Activated CD4-positive, alpha-beta memory T cell treated with anti-CD3 and anti-CD28 coated beads for 36 hours (primary cell): ENCODE measurements at regions not wholly inside any gene's neighbourhood (a gene's known extent, or its start where the extent isn't known, plus 50 kb on each side); places are given as distances from the start of the nearest gene placed in this dataset.
"Not testable (repeated sequence)": the region's sequence is repeated elsewhere in the genome, so short reads cannot be mapped to it uniquely, and the experiment has no call there.

Experiments used
- CTCF ChIA-PET: fragments of 350-600 bp; sonication (Branson Sonifier 250); formaldehyde crosslinking; loops from one replicate; lab custom pipeline; 2021; ENCODE audit warnings: antibody characterized with exemption, inconsistent platforms; lab: Charles Lee
- POLR2A ChIA-PET: fragments of 350-600 bp; sonication (Branson Sonifier 250); formaldehyde crosslinking; loops from one replicate; lab custom pipeline; 2021; ENCODE audit warnings: antibody characterized with exemption; lab: Charles Lee
- DNase-seq: peaks from one replicate; pipeline ENCODE4 v3.0.0-alpha.2; 2020
- H3K27ac Mint-ChIP-seq: one replicate; pipeline ENCODE4 v1.8.0; 2021; ENCODE audit warnings: mixed read lengths
- H3K27me3 Mint-ChIP-seq: one replicate; pipeline ENCODE4 v1.8.0; 2021; ENCODE audit warnings: mixed read lengths
- H3K36me3 Mint-ChIP-seq: one replicate; pipeline ENCODE4 v1.8.0; 2021; ENCODE audit warnings: mixed read lengths
- H3K4me1 Mint-ChIP-seq: one replicate; pipeline ENCODE4 v1.8.0; 2021; ENCODE audit warnings: low read depth, mixed read lengths
- H3K4me3 Mint-ChIP-seq: one replicate; pipeline ENCODE4 v1.8.0; 2021; ENCODE audit warnings: mild to moderate bottlenecking, mixed read lengths
- H3K9me3 Mint-ChIP-seq: one replicate; pipeline ENCODE4 v1.8.0; 2021; ENCODE audit warnings: mixed read lengths
- intact Hi-C: fragments of 100-400 bp; cut with micrococcal nuclease; formaldehyde crosslinking; loops from one replicate; pipeline ENCODE4 v1.15.1; 2023

DNA sequence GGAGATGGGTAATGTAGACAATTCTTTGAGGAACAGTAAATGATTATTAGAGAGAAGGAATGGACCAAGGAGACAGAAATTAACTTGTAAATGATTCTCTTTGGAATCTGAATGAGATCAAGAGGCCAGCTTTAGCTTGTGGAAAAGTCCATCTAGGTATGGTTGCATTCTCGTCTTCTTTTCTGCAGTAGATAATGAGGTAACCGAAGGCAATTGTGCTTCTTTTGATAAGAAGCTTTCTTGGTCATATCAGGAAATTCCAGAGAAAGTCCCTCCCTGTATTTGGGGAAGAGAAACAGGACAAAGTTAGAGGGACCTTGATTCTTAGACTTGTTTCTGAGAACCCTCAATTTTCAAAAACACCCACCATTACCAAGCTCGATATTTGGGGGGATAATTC is 109.1 kb upstream of the PRSS16 start:
- POLR2A ChIA-PET: interaction anchor here (0.8 to 2.3 kb wide), 13 partner anchors 8 to 915 kb away, joined by 3 to 25 read pairs (median 6); a partner anchor contains a TSS
- Mint-ChIP-seq H3K4me1 (peaks cover 49% of the 10 kb centered on the region), H3K9me3 (no peaks in the 10 kb centered on the region), H3K4me3 (peak overlapping the region; percentile 94), H3K36me3 (peaks cover 5% of the 10 kb centered on the region), H3K27ac (peak overlapping the region; percentile 95), H3K27me3 (peaks cover 2% of the 10 kb centered on the region)
- no peak for DNase-seq
- CTCF ChIA-PET: interaction anchor here (0.6 to 1.9 kb wide), 5 partner anchors 9 to 954 kb away, joined by 3 to 9 read pairs (median 3); a partner anchor contains a TSS
- intact Hi-C loops: loop anchor here (10.0 kb wide), 1 partner anchor 1756 kb away; no protein-coding TSS in a partner anchor

DNA sequence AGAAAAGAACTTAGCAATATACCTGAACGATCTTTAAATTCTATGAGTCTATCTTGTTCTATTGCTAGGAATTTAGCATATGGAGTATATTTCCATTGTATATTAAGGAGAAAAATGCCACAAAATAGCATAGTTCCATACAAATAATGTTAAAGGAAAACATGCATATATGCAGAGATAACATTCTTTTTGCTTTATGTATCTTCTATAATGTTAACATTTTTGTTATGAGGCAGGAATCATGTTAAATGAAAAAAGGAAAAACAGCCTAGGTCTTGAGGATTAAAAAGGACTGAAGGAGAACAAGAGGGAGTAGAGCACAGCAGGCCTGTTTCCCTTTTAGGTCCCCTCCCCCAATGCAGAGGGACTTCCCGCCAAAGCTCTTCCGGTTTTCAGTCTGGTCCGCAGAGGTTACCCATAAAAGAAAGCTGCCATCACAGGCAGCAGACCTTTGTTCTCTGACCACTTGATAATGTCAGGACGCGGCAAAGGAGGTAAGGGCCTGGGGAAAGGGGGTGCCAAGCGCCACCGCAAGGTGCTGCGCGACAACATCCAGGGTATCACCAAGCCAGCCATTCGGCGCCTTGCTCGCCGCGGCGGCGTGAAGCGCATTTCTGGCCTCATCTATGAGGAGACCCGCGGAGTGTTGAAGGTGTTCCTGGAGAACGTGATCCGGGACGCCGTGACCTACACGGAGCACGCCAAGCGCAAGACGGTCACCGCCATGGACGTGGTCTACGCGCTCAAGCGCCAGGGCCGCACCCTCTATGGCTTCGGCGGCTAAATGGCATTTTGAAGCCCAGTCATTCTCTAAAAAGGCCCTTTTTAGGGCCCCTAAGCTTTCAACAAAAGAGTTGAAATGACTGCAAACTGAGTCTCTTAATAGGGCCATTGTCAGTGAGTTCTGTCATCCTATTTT is 108.4 kb upstream of the PRSS16 start:
- peak overlapping the region; percentile 95 for H3K27ac Mint-ChIP-seq
- ChIA-PET POLR2A (interaction anchor here (0.7 to 2.3 kb wide), 15 partner anchors 8 to 915 kb away, joined by 3 to 25 read pairs (median 5); a partner anchor contains a TSS), CTCF (interaction anchor here (1.1 to 1.9 kb wide), 4 partner anchors 8 to 544 kb away, joined by 3 to 9 read pairs (median 3); a partner anchor contains a TSS)
- no peaks in the 10 kb centered on the region for H3K9me3 Mint-ChIP-seq
- peak; percentile 86 for DNase-seq
- intact Hi-C loops: loop anchor here (1.0 to 10.0 kb wide), 2 partner anchors 8 to 1756 kb away; no protein-coding TSS in a partner anchor
- H3K4me1 Mint-ChIP-seq: peaks cover 54% of the 10 kb centered on the region
- H3K27me3 Mint-ChIP-seq: no peaks in the 10 kb centered on the region
- H3K4me3 Mint-ChIP-seq: peak overlapping the region; percentile 94
- peaks cover 6% of the 10 kb centered on the region for H3K36me3 Mint-ChIP-seq

DNA sequence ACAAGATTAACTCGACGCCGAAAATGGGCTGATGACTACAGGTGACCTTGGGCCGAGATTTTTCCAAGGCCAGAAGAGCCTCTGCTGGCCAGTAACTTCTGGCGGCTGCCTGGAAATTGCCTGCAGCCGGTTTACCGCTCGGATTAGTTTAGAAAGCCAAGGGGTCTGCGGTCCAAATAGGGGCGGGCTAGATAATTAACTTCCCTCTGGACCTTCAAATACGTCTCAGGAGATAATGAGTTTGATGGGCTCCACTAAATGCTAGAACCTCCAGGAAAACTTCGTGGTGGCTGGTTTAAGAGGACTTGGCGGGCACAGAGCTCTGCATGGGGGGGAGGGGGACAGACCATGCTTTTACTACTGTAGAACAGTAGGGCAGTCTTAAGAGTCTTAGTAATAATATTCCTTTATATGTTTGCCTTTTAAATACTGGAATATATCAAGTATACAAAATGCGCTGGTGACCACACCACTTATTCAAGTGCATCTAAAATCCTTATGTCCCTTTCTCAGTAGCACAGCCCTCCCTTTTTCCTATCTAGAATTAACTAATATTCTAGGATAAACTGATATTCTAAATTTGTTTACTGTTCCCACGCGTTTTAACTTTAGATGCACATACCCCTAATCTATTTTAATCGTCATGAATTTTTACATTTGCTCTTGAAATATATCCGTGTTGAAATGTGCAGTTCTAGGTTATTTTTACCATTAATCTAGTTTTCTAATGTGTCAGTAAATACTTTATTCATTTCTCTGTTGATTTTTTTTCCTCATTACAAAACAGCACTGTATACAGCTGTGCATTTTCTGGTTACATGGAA is 107.5 kb upstream of the PRSS16 start:
- POLR2A ChIA-PET: interaction anchor here (0.6 to 2.3 kb wide), 10 partner anchors 9 to 753 kb away, joined by 3 to 10 read pairs (median 6); a partner anchor contains a TSS
- H3K27me3 Mint-ChIP-seq: no peaks in the 10 kb centered on the region
- CTCF ChIA-PET: interaction anchor here (1.9 kb wide), 1 partner anchor 13 kb away, joined by 9 read pairs; no protein-coding TSS in a partner anchor
- peaks cover 56% of the 10 kb centered on the region for H3K4me1 Mint-ChIP-seq
- peak overlapping the region; percentile 95 for H3K27ac Mint-ChIP-seq
- DNase-seq: peak; percentile 44
- intact Hi-C loops: loop anchor here (1.0 to 10.0 kb wide), 3 partner anchors 9 to 1755 kb away; no protein-coding TSS in a partner anchor
- peak overlapping the region; percentile 94 for H3K4me3 Mint-ChIP-seq
- H3K9me3 Mint-ChIP-seq: no peaks in the 10 kb centered on the region
- H3K36me3 Mint-ChIP-seq: peaks cover 6% of the 10 kb centered on the region

DNA sequence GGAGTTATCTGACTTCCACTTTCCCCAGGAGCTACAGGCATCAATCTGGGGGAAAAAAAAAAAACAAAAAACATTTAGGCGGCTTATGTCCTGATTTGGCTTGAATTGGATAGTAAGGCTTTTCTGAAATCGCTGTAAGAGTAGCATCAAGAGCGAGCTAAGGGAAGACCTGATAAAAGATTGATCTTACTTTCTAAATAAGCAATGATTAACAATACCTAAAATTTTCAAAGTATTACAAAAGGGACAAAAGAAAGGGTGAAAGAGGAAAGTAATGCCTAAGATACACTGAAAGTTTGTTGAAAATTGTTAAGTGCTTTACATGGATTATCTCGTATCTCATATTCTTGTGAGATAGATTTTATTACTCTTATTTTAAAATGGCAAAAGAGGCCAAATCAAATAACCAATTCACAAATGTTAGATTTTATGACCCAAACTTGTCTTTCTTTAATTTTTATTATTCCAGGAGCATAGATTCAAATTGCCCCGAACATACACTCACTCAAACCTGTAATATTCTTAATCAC is 106.4 kb upstream of the PRSS16 start:
- DNase-seq: no peak
- H3K36me3 Mint-ChIP-seq: peaks cover 6% of the 10 kb centered on the region
- ChIA-PET POLR2A (interaction anchor here (0.6 to 1.6 kb wide), 2 partner anchors 9 to 12 kb away, joined by 3 to 4 read pairs; no protein-coding TSS in a partner anchor), CTCF (no interaction called here)
- H3K9me3 Mint-ChIP-seq: no peaks in the 10 kb centered on the region
- intact Hi-C loops: loop anchor here (10.0 kb wide), 1 partner anchor 1724 kb away; no protein-coding TSS in a partner anchor
- H3K27me3 Mint-ChIP-seq: no peaks in the 10 kb centered on the region
- peaks cover 53% of the 10 kb centered on the region for H3K4me1 Mint-ChIP-seq
- peak overlapping the region; percentile 68 for H3K4me3 Mint-ChIP-seq
- peak overlapping the region; percentile 83 for H3K27ac Mint-ChIP-seq

DNA sequence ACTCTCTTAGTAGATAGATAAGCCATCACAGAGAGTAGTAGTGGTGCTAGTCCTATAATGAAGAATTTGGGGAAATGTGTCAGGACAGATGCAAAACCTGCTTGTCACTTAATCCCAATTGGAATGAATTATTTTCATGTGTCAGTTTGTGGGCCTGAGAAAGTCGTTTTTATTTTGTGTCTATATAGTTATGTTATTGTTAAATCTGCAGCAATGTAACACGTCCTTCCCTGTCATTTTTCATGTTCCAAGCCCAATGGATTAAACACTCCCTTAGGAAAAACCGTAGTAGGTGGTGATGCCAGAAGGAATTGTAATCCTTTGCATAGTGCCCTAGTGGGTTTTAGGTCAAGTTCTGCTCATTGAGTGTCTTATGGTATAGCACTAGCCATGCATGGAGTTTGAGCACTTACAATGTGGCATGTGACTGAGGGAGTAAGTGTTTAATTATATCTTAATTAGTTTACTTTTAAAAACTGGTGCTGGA is 105.9 kb upstream of the PRSS16 start:
- peak overlapping the region; percentile 83 for H3K27ac Mint-ChIP-seq
- intact Hi-C loops: loop anchor here (10.0 kb wide), 1 partner anchor 1723 kb away; no protein-coding TSS in a partner anchor
- H3K36me3 Mint-ChIP-seq: peaks cover 6% of the 10 kb centered on the region
- DNase-seq: no peak
- CTCF ChIA-PET: no interaction called here
- peaks cover 49% of the 10 kb centered on the region for H3K4me1 Mint-ChIP-seq
- peak overlapping the region; percentile 68 for H3K4me3 Mint-ChIP-seq
- no peaks in the 10 kb centered on the region for H3K9me3 Mint-ChIP-seq
- POLR2A ChIA-PET: no interaction called here
- no peaks in the 10 kb centered on the region for H3K27me3 Mint-ChIP-seq

DNA sequence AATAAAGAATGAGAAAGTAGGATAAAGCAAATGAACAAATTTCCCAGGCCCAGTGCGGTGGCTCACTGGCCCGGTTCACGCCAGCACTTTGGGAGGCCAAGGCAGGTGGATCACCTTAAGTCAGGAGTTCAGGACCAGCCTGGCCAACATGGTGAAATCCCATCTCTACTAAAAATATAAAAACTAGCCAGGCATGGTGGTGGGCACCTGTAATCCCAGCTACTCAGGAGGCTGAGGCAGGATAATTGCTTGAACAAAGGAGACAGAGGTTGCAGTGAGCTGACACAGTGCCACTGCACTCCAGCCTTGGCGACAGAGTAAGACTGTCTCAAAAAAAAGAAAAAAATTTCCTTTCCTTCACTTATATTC is 104.5 kb upstream of the PRSS16 start:
- H3K4me1 Mint-ChIP-seq: peaks cover 44% of the 10 kb centered on the region
- CTCF ChIA-PET: interaction anchor here (2.2 to 3.7 kb wide), 2 partner anchors 11 to 16 kb away, joined by 9 to 14 read pairs; a partner anchor contains a TSS
- DNase-seq: not testable (repeated sequence)

DNA sequence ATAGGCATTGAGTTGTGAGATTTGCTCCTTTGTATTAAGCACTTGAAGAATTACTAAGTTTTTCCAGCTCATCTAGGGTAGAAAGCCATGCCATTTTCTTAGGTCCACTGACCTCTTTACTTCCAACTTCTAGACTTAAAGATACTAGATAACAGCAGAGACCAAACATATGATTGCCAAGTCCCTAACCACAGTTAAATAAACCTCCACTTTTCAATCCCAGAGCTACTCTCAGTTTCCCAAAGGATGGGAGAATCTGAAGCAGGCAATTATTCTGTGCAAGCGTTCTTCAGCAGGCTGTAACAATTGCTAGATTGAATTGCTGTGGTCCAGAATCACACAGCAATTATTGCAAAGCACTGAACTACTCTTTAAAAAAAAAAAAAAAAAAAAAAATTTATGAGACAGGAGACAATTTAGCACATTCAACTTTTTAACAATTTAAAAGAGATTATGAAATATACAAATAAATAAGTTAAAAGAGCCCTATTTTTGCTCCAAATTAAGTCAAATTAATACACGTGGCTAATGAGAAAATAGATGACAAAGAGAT is 104.0 kb upstream of the PRSS16 start:
- no peaks in the 10 kb centered on the region for H3K9me3 Mint-ChIP-seq
- CTCF ChIA-PET: interaction anchor here (2.2 to 3.7 kb wide), 2 partner anchors 12 to 16 kb away, joined by 9 to 14 read pairs; a partner anchor contains a TSS
- H3K27me3 Mint-ChIP-seq: no peaks in the 10 kb centered on the region
- intact Hi-C loops: loop anchor here (10.0 kb wide), 1 partner anchor 1721 kb away; no protein-coding TSS in a partner anchor
- DNase-seq: no peak
- H3K4me1 Mint-ChIP-seq: peaks cover 40% of the 10 kb centered on the region
- H3K27ac Mint-ChIP-seq: peak overlapping the region; percentile 70
- H3K36me3 Mint-ChIP-seq: peaks cover 6% of the 10 kb centered on the region
- POLR2A ChIA-PET: interaction anchor here (4.6 to 8.7 kb wide), 2 partner anchors 11 to 723 kb away, joined by 48 to 375 read pairs; a partner anchor contains a TSS
- H3K4me3 Mint-ChIP-seq: peak overlapping the region; percentile 41

More for the DNA sequence above, 104.5 kb upstream of the PRSS16 start:
- H3K4me3 Mint-ChIP-seq, H3K36me3 Mint-ChIP-seq, H3K27me3 Mint-ChIP-seq, H3K9me3 Mint-ChIP-seq: not testable (repeated sequence)
- H3K27ac Mint-ChIP-seq: peak overlapping the region; percentile 70
- intact Hi-C loops: loop anchor here (10.0 kb wide), 1 partner anchor 1722 kb away; no protein-coding TSS in a partner anchor
- POLR2A ChIA-PET: interaction anchor here (8.7 kb wide), 1 partner anchor 10 kb away, joined by 375 read pairs; a partner anchor contains a TSS

DNA sequence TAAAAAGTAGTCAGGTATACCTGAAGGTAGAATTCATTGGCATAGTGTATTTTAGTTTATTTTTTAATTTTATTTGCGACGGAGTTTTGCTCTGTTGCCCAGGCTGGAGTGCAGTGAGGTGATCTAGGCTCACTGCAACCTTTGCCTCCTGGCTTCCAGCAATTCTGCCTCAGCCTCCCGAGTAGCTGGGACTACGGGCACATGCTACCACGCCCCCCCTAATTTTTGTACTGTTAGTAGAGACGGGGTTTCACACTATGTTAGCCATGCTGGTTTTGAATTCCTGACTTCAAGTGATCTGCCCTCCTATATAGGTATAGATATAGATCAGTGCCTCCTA is 102.8 kb upstream of the PRSS16 start:
- intact Hi-C loops: loop anchor here (5.0 to 10.0 kb wide), 2 partner anchors 872 to 1720 kb away; a partner anchor contains a TSS
- peaks cover 2% of the 10 kb centered on the region for H3K36me3 Mint-ChIP-seq
- H3K4me1 Mint-ChIP-seq: peaks cover 34% of the 10 kb centered on the region
- DNase-seq: no peak
- ChIA-PET POLR2A (interaction anchor here (0.7 to 8.7 kb wide), 12 partner anchors 8 to 987 kb away, joined by 3 to 375 read pairs (median 28); a partner anchor contains a TSS), CTCF (interaction anchor here (1.0 to 3.7 kb wide), 4 partner anchors 11 to 665 kb away, joined by 4 to 14 read pairs (median 10); a partner anchor contains a TSS)
- H3K9me3 Mint-ChIP-seq: no peaks in the 10 kb centered on the region
- no peak overlapping the region for H3K4me3 Mint-ChIP-seq
- no peak overlapping the region for H3K27ac Mint-ChIP-seq
- H3K27me3 Mint-ChIP-seq: no peaks in the 10 kb centered on the region

DNA sequence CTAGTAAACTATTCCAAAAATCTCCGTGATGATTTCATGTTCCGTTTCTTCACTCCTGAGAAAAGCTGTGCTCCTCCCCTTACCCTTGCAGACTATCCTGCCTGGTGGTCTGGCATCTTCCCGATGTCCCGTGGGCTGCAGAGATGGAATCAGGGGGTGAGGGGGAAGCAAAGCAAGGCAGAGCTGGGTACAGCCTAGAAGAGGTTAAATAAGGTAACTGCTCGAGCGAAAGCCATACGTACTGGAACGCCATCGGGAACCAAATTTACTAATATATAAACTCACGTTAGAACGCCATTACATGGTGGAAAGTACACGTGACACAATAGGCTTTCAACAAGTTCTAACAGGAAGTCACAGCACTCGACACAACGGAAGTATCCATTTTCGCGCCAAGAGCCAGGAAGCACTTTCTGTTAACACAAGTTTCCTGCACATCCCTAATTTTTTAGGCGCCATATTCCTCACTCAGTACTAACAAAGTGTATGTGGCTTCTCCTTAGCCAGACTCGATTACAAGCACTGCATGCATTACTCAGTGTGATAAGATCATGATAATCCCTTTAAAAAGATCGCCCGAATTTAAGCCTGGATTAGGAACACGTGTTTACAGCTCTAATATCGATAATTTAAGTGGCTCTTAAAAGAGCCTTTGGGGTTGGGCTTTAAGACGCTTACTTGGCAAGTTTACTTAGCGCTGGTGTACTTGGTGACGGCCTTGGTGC is 101.6 kb upstream of the PRSS16 start:
- H3K27me3 Mint-ChIP-seq: no peaks in the 10 kb centered on the region
- peaks cover 2% of the 10 kb centered on the region for H3K36me3 Mint-ChIP-seq
- H3K4me3 Mint-ChIP-seq: no peak overlapping the region
- H3K27ac Mint-ChIP-seq: no peak overlapping the region
- intact Hi-C loops: loop anchor here (1.0 to 10.0 kb wide), 8 partner anchors 13 to 1719 kb away; a partner anchor contains a TSS
- POLR2A ChIA-PET: interaction anchor here (1.0 to 8.7 kb wide), 24 partner anchors 7 to 1102 kb away, joined by 3 to 375 read pairs (median 10); a partner anchor contains a TSS
- H3K4me1 Mint-ChIP-seq: peaks cover 31% of the 10 kb centered on the region
- peak; percentile 84 for DNase-seq
- CTCF ChIA-PET: interaction anchor here (0.6 to 3.7 kb wide), 9 partner anchors 10 to 747 kb away, joined by 3 to 14 read pairs (median 4); a partner anchor contains a TSS
- H3K9me3 Mint-ChIP-seq: no peaks in the 10 kb centered on the region

DNA sequence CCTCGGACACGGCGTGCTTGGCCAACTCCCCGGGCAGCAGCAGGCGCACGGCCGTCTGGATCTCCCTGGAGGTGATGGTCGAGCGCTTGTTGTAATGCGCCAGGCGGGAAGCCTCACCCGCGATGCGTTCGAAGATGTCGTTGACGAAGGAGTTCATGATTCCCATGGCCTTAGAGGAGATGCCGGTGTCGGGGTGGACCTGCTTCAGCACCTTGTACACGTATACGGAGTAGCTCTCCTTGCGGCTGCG is 101.1 kb upstream of the PRSS16 start:
- H3K36me3 Mint-ChIP-seq, H3K4me3 Mint-ChIP-seq, DNase-seq, H3K27me3 Mint-ChIP-seq, H3K9me3 Mint-ChIP-seq, H3K27ac Mint-ChIP-seq: not testable (repeated sequence)
- peaks cover 26% of the 10 kb centered on the region for H3K4me1 Mint-ChIP-seq
- CTCF ChIA-PET: interaction anchor here (1.0 to 2.4 kb wide), 4 partner anchors 9 to 19 kb away, joined by 3 to 12 read pairs (median 6); no protein-coding TSS in a partner anchor
- intact Hi-C loops: loop anchor here (1.0 to 10.0 kb wide), 8 partner anchors 13 to 1718 kb away; a partner anchor contains a TSS
- POLR2A ChIA-PET: interaction anchor here (0.8 to 8.7 kb wide), 31 partner anchors 8 to 1719 kb away, joined by 3 to 375 read pairs (median 11); a partner anchor contains a TSS
